HepG2 (cell line): ENCODE measurements at regions not wholly inside any gene's neighbourhood (a gene's known extent, or its start where the extent isn't known, plus 50 kb on each side); places are given as distances from the start of the nearest gene placed in this dataset.

ENCODE experiments used
- AGO2 ChIP-seq: fragments of 200-400 bp; formaldehyde crosslinking; optimal IDR thresholded peaks from 2 replicates; pipeline ENCODE3; 2017; ENCODE audit warnings: mild to moderate bottlenecking, low read depth, low read length, moderate library complexity
- ATF6 ChIP-seq: sonication (generic); formaldehyde crosslinking; conservative IDR thresholded peaks from 2 replicates; pipeline ENCODE4 v1.4.0; 2020; ENCODE audit warnings: missing genetic modification reagents
- CENPX ChIP-seq: sonication (generic); formaldehyde crosslinking; IDR thresholded peaks from 2 replicates; pipeline ENCODE4 v1.9.0; 2021; ENCODE audit warnings: mild to moderate bottlenecking, missing genetic modification reagents, moderate library complexity
- GABPA ChIP-seq, 2 experiments: IDR thresholded peaks; 2 replicates each; pipeline ENCODE4 v1.6.1; 2011 to 2016; ENCODE audit warnings: low read depth in 2 of 2, low read length in 1 of 2, missing biosample characterization in 1 of 2, missing genetic modification characterization in 1 of 2
- GMEB2 ChIP-seq: IDR thresholded peaks from 2 replicates; pipeline ENCODE4 v1.6.1; 2016; ENCODE audit warnings: missing biosample characterization, missing genetic modification reagents, low read depth
- HOXA5 ChIP-seq: sonication (generic); formaldehyde crosslinking; IDR thresholded peaks from 2 replicates; pipeline ENCODE4 v1.4.0; 2020; ENCODE audit warnings: missing genetic modification reagents
- JUNB ChIP-seq: sonication (generic); formaldehyde crosslinking; IDR thresholded peaks from 2 replicates; pipeline ENCODE4 v1.8.0; 2022; ENCODE audit warnings: missing genetic modification reagents, mild to moderate bottlenecking, borderline replicate concordance
- KAT8 ChIP-seq: IDR thresholded peaks from 2 replicates; pipeline ENCODE4 v1.6.1; 2016; ENCODE audit warnings: missing genetic modification reagents, missing compliant biosample characterization
- KLF16 ChIP-seq, 2 experiments: sonication (generic) in 1 of 2; formaldehyde crosslinking in 1 of 2; IDR thresholded peaks; 2 replicates each; pipeline versions ENCODE4 v1.6.1 to v1.8.0; 2016 to 2023; ENCODE audit warnings: missing genetic modification reagents in 2 of 2, missing compliant biosample characterization in 1 of 2
- MXD1 ChIP-seq: sonication (generic); formaldehyde crosslinking; IDR thresholded peaks from 2 replicates; pipeline ENCODE4 v1.4.0; 2020; ENCODE audit warnings: mild to moderate bottlenecking, missing genetic modification reagents
- NAIF1 ChIP-seq: sonication (generic); formaldehyde crosslinking; IDR thresholded peaks from 2 replicates; pipeline ENCODE4 v1.5.0; 2020; ENCODE audit warnings: mild to moderate bottlenecking, missing genetic modification reagents, borderline replicate concordance
- NFYC ChIP-seq: IDR thresholded peaks from 2 replicates; pipeline ENCODE4 v1.6.1; 2016; ENCODE audit warnings: missing genetic modification reagents, missing compliant biosample characterization
- PRDM4 ChIP-seq: sonication (generic); formaldehyde crosslinking; IDR thresholded peaks from 2 replicates; pipeline ENCODE4 v1.9.0; 2021; ENCODE audit warnings: missing genetic modification reagents, borderline replicate concordance
- RFXAP ChIP-seq: sonication (generic); formaldehyde crosslinking; IDR thresholded peaks from 2 replicates; pipeline ENCODE4 v1.4.0; 2020; ENCODE audit warnings: missing genetic modification reagents, borderline replicate concordance
- ZNF160 ChIP-seq: sonication (generic); formaldehyde crosslinking; IDR thresholded peaks from 2 replicates; pipeline ENCODE4 v1.8.0; 2022; ENCODE audit warnings: mild to moderate bottlenecking, inconsistent platforms, missing genetic modification reagents
- ZNF18 ChIP-seq: sonication (generic); formaldehyde crosslinking; IDR thresholded peaks from 2 replicates; pipeline ENCODE4 v1.8.0; 2022; ENCODE audit warnings: mild to moderate bottlenecking, missing genetic modification reagents; ENCODE audit not compliant: insufficient replicate concordance
- ZNF414 ChIP-seq: sonication (generic); formaldehyde crosslinking; IDR thresholded peaks from 2 replicates; pipeline ENCODE4 v1.5.0; 2020; ENCODE audit warnings: missing genetic modification reagents
- ZNF512 ChIP-seq: sonication (generic); formaldehyde crosslinking; IDR thresholded peaks from 2 replicates; pipeline ENCODE4 v1.4.0; 2020; ENCODE audit warnings: mild to moderate bottlenecking, missing genetic modification reagents

- TF ChIP-seq ZNF160 (CRISPR knock-in tag) (no peak), MXD1 (CRISPR knock-in tag) (no peak), ATF6 (no peak), CENPX (CRISPR knock-in tag) (no peak), KAT8 (CRISPR knock-in tag) (0 out of 2 replicates have a peak, but pooled peaks have one; percentile 41), ZNF414 (CRISPR knock-in tag) (no peak), AGO2 (no peak), ZNF18 (CRISPR knock-in tag) (no peak), HOXA5 (CRISPR knock-in tag) (peak; percentile 47; the same call in 1 of the 2 replicates), GABPA (IDR thresholded peaks at IDR 0.05; ENCODE audit: low read depth, low read length) (no peak), GABPA (CRISPR knock-in tag; IDR thresholded peaks at IDR 0.05; ENCODE audit: low read depth) (no peak), RFXAP (CRISPR knock-in tag) (peak; percentile 54; the same call in 1 of the 2 replicates), KLF16 (CRISPR knock-in tag; IDR thresholded peaks at IDR 0.05) (no peak), ZNF512 (CRISPR knock-in tag) (no peak), PRDM4 (CRISPR knock-in tag) (no peak), NAIF1 (no peak), JUNB (no peak), NFYC (no peak), GMEB2 (CRISPR knock-in tag) (no peak)
Observed at GRCh38 chr9:134258828-134259546, 67.3 kb upstream of the RXRA start (continued).
